Bronchial epithelial cell (primary cell): ENCODE measurements at regions not wholly inside any gene's neighbourhood (a gene's known extent, or its start where the extent isn't known, plus 50 kb on each side); places are given as distances from the start of the nearest gene placed in this dataset.

Experiments
- DNase-seq: peaks from one replicate; pipeline ENCODE4 v3.0.0-alpha.2; 2010; ENCODE audit warnings: low read depth
- FAIRE-seq: peaks from 2 replicates; lab custom pipeline; 2011; peaks lifted over from hg19 to GRCh38; lab: Jason Lieb, UNC
- H3K27me3 ChIP-seq: 2 replicates; pipeline ENCODE4 v1.5.1; 2011; ENCODE audit warnings: low read length; ENCODE audit not compliant: control insufficient read depth, insufficient read depth
- H3K36me3 ChIP-seq: 2 replicates; pipeline ENCODE4 v1.5.1; 2011; ENCODE audit warnings: low read length; ENCODE audit not compliant: control insufficient read depth, insufficient read depth
- H3K4me3 ChIP-seq: 2 replicates; pipeline ENCODE4 v1.5.1; 2011; ENCODE audit warnings: mild to moderate bottlenecking, low read depth, low read length, control low read depth
- CTCF ChIP-seq: IDR thresholded peaks from 2 replicates; pipeline ENCODE4 v1.5.1; 2011; ENCODE audit warnings: mild to moderate bottlenecking, moderate library complexity, low read length, control low read depth, inconsistent platforms; ENCODE audit not compliant: insufficient read depth, severe bottlenecking

- DNase-seq (no peak), FAIRE-seq (no peak)
- Histone ChIP-seq H3K4me3 (no peak overlapping the region), H3K27me3 (no peaks in the 10 kb centered on the region), H3K36me3 (no peaks in the 10 kb centered on the region)
- no peak for TF ChIP-seq CTCF
Observed at GRCh38 chr16:5461574-5461973, 364.0 kb upstream of the EEF2KMT start.

- DNase-seq (no peak), FAIRE-seq (no peak)
- Histone ChIP-seq H3K4me3 (no peak overlapping the region), H3K27me3 (no peaks in the 10 kb centered on the region), H3K36me3 (no peaks in the 10 kb centered on the region)
- TF ChIP-seq CTCF: no peak
Observed at GRCh38 chr16:5461141-5461540, 363.5 kb upstream of the EEF2KMT start.

- FAIRE-seq (no peak), DNase-seq (no peak)
- no peak overlapping the region for H3K4me3 ChIP-seq
- no peaks in the 10 kb centered on the region for H3K36me3 ChIP-seq
- no peak for TF ChIP-seq CTCF
- no peaks in the 10 kb centered on the region for H3K27me3 ChIP-seq
Observed at GRCh38 chr16:5460701-5461100, 363.1 kb upstream of the EEF2KMT start.

GRCh38 chr16:5459863-5460262 lies 362.3 kb upstream of the EEF2KMT start:
- no peak for DNase-seq
- Histone ChIP-seq H3K36me3 (no peaks in the 10 kb centered on the region), H3K27me3 (no peaks in the 10 kb centered on the region), H3K4me3 (no peak overlapping the region)
- FAIRE-seq: peak; percentile 13
- TF ChIP-seq CTCF: no peak

GRCh38 chr16:5455110-5455509 lies 357.5 kb upstream of the EEF2KMT start:
- no peaks in the 10 kb centered on the region for H3K27me3 ChIP-seq
- DNase-seq: no peak
- no peak overlapping the region for H3K4me3 ChIP-seq
- FAIRE-seq: no peak
- no peaks in the 10 kb centered on the region for H3K36me3 ChIP-seq
- TF ChIP-seq CTCF: no peak

- Histone ChIP-seq H3K4me3 (no peak overlapping the region), H3K36me3 (no peaks in the 10 kb centered on the region), H3K27me3 (no peaks in the 10 kb centered on the region)
- TF ChIP-seq CTCF: no peak
- DNase-seq: no peak
- no peak for FAIRE-seq
Observed at GRCh38 chr16:5454349-5454748, 356.8 kb upstream of the EEF2KMT start.
